ENCODE measurements at regions not wholly inside any gene's neighbourhood (a gene's known extent, or its start where the extent isn't known, plus 50 kb on each side); places are given as distances from the start of the nearest gene placed in this dataset.

DNA sequence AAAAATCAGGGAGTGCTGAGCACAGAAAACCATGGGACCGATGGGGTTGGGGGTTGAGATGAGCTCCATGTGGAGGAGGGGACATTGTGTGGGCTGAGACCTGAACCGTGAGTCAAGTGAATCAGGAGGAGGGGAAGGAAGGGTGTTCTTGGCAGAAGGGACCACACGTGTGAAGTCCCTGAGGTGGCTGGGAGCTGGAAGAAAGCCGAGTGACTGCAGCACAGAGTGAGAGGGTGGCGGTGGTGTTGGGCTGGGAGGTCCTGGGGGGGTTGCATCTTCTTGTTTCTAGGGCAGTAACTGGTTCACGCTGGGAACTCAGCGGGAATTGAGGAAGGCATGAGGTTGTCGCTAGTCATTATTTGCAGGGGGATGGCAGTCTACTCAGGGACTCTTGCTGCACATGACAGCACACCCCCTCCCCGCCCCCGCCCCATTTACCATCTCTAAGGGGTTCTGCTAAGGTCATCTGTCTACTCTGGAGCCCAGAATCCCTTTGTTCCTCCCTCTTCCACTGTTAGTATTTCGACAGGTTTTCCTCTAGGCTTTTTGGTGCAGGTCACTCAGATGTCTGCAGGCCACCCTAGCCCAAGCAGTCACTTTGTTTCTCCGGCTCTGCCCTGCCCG lies 254.3 kb downstream of the TLE3 start:
- no peak for DNase-seq (ENCODE audit: low spot score)
- TF ChIP-seq, protein P1, sequence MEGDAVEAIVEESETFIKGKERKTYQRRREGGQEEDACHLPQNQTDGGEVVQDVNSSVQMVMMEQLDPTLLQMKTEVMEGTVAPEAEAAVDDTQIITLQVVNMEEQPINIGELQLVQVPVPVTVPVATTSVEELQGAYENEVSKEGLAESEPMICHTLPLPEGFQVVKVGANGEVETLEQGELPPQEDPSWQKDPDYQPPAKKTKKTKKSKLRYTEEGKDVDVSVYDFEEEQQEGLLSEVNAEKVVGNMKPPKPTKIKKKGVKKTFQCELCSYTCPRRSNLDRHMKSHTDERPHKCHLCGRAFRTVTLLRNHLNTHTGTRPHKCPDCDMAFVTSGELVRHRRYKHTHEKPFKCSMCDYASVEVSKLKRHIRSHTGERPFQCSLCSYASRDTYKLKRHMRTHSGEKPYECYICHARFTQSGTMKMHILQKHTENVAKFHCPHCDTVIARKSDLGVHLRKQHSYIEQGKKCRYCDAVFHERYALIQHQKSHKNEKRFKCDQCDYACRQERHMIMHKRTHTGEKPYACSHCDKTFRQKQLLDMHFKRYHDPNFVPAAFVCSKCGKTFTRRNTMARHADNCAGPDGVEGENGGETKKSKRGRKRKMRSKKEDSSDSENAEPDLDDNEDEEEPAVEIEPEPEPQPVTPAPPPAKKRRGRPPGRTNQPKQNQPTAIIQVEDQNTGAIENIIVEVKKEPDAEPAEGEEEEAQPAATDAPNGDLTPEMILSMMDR (IDR thresholded peaks at IDR 0.05), result no peak
- H3K4me3 ChIP-seq, result no peak overlapping the region
- no peak overlapping the region for H3K27ac ChIP-seq

DNA sequence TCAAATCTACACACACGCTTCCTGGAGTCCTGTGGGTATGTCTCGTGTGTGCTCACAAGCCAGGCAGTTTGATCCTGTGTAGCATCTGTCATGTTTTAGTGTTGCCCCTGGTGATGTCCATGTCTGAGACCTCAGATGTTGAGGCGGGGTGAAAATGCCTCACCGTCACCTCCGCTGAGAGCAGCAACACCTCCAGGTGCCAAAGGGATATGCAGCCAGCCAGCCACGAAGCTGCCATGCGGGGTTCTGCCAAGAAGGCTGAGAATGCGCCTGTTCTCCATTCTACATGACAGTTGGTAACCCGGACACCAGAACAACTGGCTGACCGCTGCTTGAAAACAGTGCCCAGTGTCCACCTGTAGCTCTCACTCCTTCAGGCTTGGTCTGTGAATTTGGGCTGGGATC lies 253.8 kb downstream of the TLE3 start:
- H3K4me3 ChIP-seq, result no peak overlapping the region
- H3K27ac ChIP-seq, result no peak overlapping the region
- no peak for DNase-seq (ENCODE audit: low spot score)
- TF ChIP-seq, protein P1 (IDR thresholded peaks at IDR 0.05), result no peak

DNA sequence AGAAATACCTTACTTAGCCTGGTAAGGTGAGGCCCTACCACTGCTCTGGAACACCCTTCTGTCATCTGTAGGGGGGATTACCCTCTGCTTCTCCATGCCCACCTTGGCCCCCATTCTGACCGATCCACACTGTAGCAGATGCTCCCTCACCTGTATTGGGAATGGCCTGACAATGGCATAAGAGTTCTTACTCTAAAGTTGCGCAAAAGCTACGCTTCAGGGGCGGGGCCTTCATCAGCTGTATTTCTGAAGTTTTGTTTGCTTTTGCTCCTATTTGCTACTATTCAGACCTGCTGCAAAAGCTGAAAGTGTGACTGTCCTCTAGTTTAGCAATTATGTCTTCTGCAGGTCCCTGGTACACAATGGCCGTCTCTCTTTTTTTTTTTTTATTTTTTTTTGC lies 252.6 kb downstream of the TLE3 start:
- Histone ChIP-seq H3K4me3 (no peak overlapping the region), H3K27ac (no peak overlapping the region)
- DNase-seq (ENCODE audit: low spot score), result no peak
- TF ChIP-seq, protein P1 (IDR thresholded peaks at IDR 0.05), result no peak

DNA sequence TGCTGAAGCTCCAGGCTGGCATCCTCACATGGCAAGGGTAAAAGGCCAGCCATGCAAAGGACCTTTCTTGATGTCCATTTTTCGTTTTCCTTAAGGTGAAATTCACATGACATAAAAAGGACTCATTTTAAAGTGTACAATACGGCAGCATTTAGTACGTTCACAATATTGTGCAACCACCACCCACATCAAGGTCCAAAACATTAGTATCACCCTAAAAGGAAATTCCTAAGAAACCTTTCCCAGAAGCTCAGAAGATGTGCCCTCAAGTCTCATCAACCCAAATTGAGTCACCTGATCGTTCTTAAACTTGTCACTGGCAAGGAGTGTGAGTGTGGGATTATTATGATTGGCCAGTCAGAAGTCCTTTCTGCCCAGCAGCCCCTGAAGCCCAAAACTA lies 250.1 kb downstream of the TLE3 start:
- Histone ChIP-seq H3K4me3 (no peak overlapping the region), H3K27ac (no peak overlapping the region)
- TF ChIP-seq, protein P1 (IDR thresholded peaks at IDR 0.05), result no peak
- no peak for DNase-seq (ENCODE audit: low spot score)

DNA sequence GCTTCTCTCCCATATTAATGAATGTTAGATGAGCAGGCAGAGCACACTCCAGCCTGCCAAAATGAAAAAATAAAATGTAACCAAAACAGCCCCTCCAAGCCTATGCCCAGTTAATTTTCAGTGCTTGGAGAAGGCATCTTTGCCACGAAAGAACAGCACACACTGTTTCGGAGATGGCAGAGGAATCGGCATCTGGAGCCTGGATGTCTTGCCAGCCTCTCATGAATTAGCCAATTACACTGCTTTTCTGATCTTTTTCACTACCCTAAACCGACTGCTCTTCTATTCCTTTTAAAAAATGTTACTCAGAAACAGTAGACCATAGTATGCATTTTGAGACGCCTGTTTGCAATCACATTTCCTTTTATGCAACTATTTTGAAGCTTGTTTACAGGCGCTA lies 249.6 kb downstream of the TLE3 start:
- no peak overlapping the region for H3K27ac ChIP-seq

DNA sequence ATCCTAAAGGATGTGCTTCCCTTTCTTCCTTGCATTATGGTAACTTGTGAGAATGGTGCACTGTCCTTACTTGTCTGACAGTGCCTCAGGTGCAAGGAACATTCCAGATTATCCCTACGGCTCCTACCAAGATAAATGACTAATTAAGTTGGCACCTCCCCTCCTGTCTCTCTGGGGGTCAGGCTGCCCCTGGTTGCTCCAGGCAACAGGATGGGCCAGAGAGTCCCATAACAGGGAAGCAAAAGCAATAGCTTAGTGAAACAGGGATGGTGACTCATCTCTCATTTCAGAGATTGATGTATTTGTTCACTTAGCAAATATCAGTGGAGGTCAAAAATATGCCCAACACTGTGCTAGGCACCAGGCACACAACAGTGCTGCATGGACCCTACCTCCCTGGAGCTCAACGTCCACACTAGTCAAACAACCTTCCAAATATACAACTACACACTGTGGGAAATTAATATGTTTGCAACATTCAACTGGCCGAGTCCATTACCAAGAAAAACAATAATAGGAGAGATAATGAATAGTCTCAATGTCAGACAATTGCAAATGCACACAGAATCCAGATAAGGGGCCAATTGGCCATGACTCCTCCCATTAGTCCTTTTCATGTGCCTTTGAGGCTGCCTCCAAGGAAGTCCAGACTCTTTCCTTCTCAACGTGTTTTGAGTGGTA lies 249.0 kb downstream of the TLE3 start:
- TF ChIP-seq, protein P1 (IDR thresholded peaks at IDR 0.05), result no peak
- DNase-seq (ENCODE audit: low spot score), result no peak
- Histone ChIP-seq H3K4me3 (no peak overlapping the region), H3K27ac (no peak overlapping the region)

More for the DNA sequence above, 249.6 kb downstream of the TLE3 start:
- no peak overlapping the region for H3K4me3 ChIP-seq
- TF ChIP-seq, protein P1 (IDR thresholded peaks at IDR 0.05), result no peak
- DNase-seq (ENCODE audit: low spot score), result no peak

DNA sequence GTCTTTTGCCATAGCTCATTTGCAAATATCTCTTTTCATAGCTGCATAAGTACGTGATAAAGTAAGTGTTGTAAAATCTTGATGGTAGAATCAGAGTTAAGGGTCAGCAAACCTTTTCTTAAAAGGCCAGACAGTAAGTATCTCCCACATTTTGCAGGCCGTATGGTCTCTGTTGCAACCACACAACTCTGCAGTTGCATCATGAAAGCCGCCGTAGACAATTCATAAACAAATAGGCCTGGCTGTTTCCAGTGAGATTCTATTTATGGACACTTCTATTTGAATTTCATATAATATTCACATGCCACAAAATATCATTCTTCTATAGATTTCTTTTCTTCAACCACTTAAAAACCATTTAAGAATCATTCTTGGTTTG lies 248.5 kb downstream of the TLE3 start:
- no peak overlapping the region for H3K27ac ChIP-seq
- no peak overlapping the region for H3K4me3 ChIP-seq
- no peak for DNase-seq (ENCODE audit: low spot score)
- TF ChIP-seq, protein P1 (IDR thresholded peaks at IDR 0.05), result no peak
